ENCODE measurements at regions not wholly inside any gene's neighbourhood (a gene's known extent, or its start where the extent isn't known, plus 50 kb on each side); places are given as distances from the start of the nearest gene placed in this dataset.

- DNase-seq, result no peak
These were observed 156.4 kb upstream of the B3GALT2 start for GRCh38 chr1:193342811-193343210.

- DNase-seq, result no peak
These were observed 153.9 kb upstream of the B3GALT2 start for GRCh38 chr1:193340331-193340730.

- DNase-seq, result no peak
These were observed 153.0 kb upstream of the B3GALT2 start for GRCh38 chr1:193339401-193339800.

DNA sequence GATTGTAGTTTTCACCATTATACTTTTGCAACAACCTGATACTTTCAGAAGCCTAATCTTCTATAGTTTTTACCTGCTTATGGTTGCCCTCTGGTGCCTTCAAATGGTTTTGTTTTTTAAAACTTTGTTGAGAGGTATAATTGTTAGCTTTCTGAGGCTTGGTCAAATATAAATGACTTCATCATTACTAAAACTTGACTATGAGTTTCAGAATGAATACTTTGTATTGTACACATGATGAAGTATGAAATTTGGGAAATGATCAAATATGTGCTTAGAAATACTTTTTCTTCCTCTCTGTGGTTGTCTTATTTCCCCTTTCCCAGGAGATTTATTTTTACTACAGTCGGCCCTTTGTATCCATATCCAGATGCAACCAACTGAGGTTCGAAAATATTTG is 151.8 kb upstream of the B3GALT2 start:
- no peak for DNase-seq

DNA sequence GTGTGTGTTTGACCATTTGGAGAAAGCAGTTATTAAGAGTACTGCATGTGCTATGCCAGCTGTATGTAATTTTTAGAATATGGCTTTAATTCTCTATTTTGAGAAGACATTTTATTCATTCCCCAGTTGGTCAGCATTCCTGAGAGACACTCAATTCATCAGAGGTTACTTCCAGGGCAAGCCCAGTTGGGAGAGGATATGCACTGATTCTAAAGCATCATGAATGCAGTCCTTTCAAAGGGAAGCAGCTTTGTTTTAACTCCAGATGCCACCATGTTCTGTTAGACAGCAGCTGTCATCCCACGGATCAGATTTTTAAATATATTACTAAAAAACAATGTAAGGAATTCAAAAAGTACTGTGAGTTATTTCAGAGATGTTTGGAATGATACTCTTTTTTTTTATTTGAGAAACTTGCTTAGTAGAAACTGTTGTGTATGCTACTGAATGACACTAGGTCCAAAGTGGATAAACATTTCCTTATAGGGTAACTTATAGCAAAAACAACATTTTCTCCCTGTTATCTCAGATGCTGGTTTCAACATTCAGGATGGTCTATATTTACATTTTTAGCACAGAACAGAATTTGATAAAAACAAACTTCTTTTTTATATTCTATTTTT is 149.5 kb upstream of the B3GALT2 start:
- peak; percentile 52 for DNase-seq

DNA sequence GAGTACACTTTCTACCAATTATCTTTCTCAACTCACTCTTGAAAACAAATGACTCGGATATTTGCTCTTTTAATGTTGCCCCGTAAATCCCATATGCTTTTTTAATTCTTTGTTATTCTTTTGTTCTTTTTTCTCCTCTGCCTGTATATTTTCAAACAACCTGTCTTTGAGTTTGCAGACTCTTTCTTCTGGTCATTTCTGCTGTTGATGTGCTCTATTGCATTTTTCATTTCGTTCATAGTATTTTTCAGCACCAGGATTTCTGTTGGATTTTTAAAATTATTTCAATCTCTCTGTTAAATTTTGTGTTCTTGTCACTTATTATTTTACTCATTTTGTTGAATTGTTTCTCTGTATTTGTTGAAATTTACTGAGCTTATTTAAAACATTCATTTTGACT is 146.8 kb upstream of the B3GALT2 start:
- DNase-seq, result no peak

DNA sequence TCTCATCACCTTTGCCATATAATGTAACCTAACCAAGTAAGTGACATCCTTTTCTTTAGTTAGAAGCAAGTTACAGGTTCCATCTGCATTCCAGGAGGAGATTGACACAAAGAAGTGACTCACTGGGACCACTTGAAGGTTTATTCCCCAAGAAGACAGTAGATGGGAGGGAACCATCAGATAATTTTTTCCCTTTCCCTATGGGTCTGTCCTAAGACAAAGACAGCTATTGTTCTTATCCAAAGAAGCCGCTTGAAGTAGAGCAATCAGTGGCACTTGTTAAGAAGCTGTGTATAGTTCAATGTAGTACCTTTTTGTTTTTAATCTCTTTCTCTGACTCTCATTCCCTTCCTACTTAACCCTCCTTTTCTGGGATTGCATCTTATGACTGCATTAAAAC is 139.9 kb upstream of the B3GALT2 start:
- no peak for DNase-seq

DNA sequence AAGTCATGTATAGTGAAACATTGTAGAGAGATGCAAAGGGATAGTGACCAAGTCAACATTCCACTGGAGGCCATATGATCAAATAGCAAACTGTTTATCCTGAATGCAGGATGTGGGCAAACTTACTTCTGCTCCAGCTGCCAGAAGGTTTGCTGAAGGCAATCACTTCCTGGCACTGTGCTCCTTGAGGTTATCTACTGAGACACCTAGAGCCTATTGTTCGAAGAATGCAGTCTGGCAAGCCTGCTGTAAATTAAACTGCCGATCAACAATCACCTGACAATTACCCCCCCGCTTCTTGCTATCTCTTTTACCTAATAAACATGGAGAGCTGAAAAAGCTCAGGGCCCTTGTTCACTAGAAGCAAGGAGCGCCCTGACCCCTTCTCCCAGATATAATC is 139.4 kb upstream of the B3GALT2 start:
- DNase-seq, result peak; percentile 39

- DNase-seq, result no peak
These were observed 138.6 kb upstream of the B3GALT2 start for GRCh38 chr1:193325042-193325441.

- peak; percentile 82 for DNase-seq
These were observed 135.8 kb upstream of the B3GALT2 start for GRCh38 chr1:193322211-193322610.

- peak; percentile 85 for DNase-seq
These were observed 134.9 kb upstream of the B3GALT2 start for GRCh38 chr1:193321242-193321840.

DNA sequence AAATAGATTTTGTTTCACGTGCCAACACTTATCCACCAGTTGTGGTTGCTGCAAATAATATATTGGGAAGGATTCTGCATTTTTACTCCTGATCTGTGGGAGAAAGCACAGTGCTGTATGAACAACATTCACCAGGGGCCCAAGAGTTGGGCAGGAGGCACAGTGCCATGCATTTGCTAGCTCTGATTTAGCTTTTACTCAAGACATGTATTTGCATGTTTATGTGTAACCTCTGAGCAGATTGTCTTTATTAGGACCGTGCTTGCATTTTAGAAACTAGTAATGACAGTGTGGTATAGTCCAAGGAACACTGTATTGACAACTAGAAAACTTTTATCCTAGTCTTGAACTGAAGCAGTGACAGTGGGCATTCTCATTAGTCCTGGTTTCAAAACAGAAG is 133.9 kb upstream of the B3GALT2 start:
- no peak for DNase-seq

DNA sequence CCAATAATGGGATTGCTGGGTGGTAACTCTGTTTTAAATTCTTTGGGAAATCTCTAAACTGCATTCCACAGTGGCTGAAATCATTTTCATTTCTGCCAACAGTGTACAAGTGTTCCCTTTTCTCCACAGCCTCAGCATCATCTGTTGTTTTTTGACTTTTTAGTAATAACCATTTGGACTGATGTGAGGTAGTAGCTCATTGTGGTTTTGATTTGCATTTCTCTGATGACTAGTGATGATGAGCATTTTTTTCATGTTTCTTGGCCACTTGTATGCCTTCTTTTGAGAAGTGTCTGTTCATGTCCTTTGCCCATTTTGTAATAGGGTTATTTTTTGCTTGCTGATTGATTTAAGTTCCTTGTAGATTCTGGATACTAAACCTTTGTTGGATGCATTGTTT is 131.9 kb upstream of the B3GALT2 start:
- DNase-seq, result no peak

GRCh38 chr1:193313354-193314140 is 127.1 kb upstream of the B3GALT2 start:
- no peak for DNase-seq

GRCh38 chr1:193312432-193312831 is 126.0 kb upstream of the B3GALT2 start:
- no peak for DNase-seq

DNA sequence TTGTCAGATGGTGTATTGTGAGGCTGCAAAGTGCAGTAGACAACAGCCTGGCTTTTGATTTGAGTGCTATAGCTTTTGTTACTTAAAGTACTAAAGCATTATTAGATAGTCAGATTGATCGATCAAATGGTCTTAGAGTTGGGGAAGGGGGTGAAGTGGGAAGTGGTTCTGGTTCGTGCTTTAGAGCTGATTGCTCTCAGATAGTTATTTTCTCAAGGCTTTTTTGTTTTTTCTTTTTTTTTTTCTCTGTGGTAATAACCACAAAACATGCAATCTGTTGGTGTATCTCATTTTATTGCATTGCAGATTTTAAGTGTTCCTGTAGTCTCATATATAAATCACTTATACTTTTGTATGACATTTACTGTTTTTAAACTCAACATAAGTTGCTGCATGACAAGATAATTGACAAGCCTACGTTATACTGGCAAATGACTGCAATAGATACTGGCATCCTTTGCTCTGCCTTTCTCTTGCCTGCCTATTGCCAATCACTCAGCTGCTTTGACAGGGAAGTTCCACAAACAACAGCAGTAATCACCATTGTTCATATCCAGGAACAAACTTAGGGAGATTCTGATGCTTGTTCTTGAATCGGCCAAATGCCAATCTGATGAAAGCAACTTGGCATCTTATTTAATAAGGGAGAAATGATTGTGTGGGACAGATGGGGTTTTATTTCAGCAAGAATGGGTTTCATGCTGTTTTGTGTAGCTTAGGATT is 125.0 kb upstream of the B3GALT2 start:
- no peak for DNase-seq

DNA sequence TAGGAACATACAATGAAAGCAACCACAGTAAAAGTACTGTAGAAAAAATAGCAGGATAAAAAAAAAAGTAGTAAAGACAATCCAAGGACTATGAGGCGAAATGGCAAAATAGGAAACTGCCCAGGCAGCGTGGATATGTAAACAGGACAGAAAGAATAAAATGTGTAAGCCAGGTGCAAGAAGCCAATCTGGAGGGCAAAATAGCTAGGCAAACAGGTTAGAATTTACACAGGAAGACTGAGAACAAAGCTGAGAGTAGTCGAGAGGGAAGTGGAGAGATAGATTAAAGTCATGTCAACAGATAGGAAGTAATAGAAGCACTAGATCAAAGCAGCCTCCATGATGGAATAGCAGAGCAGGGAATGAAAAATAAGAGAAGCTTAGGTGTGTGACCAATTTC is 124.2 kb upstream of the B3GALT2 start:
- DNase-seq, result no peak

DNA sequence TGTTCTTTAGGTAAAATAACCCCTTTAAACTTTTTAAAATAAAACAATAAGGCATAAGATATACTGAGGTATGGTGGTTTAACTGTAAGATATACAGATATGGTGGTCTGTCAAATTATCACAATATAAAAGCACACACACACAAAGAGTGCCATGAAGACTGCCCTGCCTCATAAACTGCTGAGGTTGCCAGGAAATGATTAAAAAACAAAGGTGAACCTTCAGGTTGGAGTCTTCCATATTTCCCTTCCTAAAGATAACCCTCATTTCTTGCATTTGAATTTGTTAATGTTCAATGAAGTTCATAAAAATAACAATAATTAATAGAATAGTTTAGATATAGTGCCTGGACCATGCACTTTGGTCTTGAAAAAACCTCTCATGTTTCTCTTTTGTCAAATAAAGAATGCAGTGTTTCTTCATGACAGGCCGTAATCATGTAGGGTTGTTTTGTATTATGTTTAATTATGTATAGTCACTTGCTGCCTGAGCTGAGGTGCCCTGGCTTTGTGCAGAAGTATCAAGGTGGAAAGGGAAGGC is 123.6 kb upstream of the B3GALT2 start:
- DNase-seq, result no peak

- peak; percentile 68 for DNase-seq
These were observed 122.0 kb upstream of the B3GALT2 start for GRCh38 chr1:193308438-193308837.

- DNase-seq, result no peak
These were observed 120.0 kb upstream of the B3GALT2 start for GRCh38 chr1:193306430-193306829.
